ENCODE measurements at regions not wholly inside any gene's neighbourhood (a gene's known extent, or its start where the extent isn't known, plus 50 kb on each side); places are given as distances from the start of the nearest gene placed in this dataset.

DNA sequence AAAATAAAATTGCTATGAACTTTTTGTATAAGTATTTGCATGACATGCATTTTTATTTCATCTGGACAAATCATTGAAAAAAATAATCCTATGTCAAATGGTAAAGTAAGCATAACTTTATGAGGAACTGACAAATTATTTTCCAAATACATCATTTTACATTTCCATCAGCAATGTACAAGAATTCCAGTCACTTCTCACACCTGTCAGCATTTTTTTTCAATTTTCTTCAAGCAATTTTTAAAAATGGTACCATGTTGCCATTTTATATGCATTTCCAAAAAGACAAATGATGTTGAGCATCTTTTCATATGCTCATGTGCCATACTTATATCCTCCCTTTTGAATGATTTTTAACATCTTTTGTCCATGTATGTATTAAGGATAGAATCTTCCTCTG lies 961.7 kb upstream of the PIK3C3 start:
- TF ChIP-seq SIN3A (IDR thresholded peaks at IDR 0.05; ENCODE audit: borderline replicate concordance, insufficient read depth, low read length) = no peak
- no peak for TF ChIP-seq TAF1 (IDR thresholded peaks at IDR 0.05; ENCODE audit: borderline replicate concordance, insufficient read depth, low read length)

Data from PFSK-1 (cell line).